Activated CD8-positive, alpha-beta memory T cell treated with anti-CD3 and anti-CD28 coated beads for 48 hours (primary cell): ENCODE measurements at regions not wholly inside any gene's neighbourhood (a gene's known extent, or its start where the extent isn't known, plus 50 kb on each side); places are given as distances from the start of the nearest gene placed in this dataset.
"Not testable (repeated sequence)": the region's sequence is repeated elsewhere in the genome, so short reads cannot be mapped to it uniquely, and the experiment has no call there.

Experiments used
- DNase-seq, 3 experiments: peaks; one replicate each; pipeline ENCODE4 v3.0.0-alpha.2; 2020; ENCODE audit warnings: low read depth in 2 of 3, low spot score in 2 of 3

DNA sequence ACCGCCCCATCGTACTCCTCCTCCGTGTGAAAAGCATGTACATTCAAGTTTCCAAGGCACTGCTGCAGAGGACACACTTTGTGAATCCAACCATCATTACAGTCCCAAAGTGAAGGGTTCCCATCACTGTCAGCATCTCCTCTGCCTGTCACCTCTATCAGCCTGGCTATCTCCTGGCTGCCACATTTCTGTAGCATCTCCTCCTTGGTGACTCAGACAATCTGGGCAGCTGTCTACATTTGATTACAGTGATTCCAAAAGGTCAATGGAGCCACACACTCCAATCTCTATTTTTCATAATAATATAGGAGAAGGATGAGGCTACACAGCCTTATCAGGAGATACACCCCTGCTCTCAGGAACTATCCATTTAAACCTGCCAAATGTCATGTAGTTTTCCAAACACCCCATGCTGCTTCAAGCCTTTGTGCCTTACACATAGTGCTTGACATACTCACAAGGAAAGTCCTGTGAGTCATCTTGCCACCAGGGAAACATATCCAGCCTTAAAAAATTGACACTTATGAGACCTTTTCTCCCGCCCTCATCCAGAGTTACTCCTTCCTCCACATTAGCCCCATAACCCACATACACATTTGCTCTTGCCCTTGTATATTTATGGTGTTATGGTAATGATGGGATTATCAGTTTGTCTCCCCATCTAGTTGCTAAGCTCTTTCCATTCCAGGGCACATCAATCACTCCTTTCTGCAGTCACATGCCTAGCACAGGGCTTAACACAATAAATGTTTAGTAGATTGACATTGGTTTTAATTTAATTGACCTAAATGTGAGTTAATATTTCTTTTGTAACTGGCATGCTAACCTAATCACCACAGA, 250.1 kb upstream of the CDH5 start:
- no peak for DNase-seq

DNA sequence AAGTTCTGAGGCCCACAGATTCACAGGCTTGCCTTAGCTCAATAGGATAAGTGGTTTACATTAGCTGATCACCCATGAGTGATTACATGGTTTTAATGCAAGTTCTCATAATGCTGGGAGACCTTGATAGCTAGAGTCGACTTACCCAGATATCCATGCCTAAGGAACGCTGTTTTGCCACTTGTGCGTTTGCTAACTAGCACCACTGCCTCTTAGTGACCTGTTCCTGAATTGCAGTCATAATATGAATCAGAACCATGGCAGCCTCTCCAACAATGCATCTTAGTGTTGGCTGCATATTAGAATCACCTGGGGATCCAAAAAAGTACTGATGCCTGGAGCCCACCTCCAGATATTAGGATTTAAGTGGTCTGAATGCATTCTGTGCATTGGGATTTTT, 251.1 kb upstream of the CDH5 start:
- DNase-seq: no peak

DNA sequence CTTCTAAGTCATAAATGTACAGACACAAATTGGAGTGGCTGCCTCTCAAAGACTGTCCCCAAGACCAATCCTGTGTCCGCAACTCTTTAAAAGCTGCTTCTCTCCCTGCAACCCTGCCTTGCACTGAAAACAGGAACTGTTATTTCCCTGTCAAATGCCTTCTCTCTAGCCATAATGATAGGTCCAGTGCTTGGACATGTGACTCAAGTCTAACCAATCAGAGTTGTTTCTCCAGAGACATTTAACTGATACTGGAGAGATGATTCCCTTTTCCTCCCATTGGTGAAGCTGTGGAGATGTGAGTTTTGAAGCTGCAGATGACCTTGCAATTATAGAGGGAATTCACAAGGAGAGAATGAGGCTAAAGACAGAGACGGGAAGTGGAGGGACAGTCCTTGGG, 253.3 kb upstream of the CDH5 start:
- DNase-seq: no peak

DNA sequence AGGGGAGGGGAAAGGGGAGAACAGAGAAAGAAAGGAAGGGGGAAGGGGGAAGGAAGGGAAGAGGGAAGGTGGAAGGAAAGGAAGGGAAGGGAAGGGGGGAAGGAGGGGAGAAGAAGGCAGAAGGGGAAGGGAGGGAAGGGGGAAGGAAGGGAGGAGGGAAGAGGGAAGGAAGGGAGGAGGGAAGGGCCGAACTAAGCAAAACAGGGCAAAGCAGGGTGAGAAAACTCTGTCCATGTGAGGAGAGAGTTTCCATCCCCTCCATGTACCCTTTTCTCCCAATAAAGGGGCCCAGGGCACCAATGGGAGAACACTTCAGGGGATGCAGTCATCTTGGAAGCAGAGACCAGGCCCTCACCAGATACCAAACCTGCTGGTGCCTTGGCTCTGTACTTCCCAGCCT, 256.8 kb upstream of the CDH5 start:
- DNase-seq: no peak

DNA sequence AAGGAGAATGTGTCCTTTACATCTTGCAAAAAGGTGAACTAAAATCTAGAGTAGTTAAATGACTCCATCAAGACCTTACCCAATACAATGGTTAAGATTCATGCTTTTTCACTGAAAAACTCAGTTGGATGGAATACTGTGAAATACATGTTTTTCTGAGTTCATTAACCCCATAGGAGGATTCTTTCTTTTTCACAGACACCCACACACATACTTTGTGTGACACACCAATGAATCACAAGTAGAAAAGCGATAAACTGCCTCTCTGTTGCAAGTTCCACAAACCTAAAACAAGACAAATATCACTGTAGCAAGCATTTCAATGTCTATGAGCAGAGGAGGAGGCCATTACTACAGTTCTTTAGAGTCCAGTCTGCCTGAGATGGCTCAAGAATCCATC, 258.8 kb upstream of the CDH5 start:
- no peak for DNase-seq

DNA sequence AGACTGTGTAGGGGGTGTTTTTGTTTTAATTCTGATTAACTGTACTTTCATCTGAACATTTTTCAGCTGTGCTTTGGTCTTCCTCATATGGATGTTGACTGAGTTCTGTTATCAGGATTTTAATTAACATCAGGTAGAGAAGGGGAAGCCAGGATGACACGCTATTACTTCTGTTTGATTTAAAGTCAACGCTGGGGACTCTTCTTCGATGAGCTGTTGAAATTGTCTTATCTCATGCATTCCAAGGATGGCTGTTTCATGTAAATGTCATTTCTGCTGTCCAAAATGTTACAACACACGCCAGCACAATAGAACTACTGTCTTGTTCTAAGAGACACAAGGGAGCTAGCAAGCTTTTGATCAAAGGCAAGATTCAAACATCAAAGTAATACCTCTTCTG, 263.3 kb upstream of the CDH5 start:
- no peak for DNase-seq

DNA sequence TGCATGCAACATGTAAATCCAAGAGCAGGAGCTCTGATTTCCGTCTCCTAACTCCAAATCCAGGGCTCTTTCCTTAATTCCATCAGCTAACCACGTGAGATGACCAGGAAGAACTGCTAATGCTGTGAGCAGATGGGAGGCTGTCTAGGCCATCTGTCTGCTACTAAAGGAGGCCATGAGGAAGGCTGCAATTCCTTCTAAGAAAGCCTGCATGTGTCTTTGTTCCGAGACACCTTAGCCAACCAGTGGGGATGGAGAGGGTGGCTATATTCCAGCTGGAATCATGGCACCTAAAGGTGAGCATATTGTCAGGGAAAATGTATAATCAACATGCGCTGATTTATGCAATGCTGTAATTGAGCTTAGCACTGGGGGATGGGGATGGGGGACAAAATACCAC, 267.2 kb upstream of the CDH5 start:
- no peak for DNase-seq

DNA sequence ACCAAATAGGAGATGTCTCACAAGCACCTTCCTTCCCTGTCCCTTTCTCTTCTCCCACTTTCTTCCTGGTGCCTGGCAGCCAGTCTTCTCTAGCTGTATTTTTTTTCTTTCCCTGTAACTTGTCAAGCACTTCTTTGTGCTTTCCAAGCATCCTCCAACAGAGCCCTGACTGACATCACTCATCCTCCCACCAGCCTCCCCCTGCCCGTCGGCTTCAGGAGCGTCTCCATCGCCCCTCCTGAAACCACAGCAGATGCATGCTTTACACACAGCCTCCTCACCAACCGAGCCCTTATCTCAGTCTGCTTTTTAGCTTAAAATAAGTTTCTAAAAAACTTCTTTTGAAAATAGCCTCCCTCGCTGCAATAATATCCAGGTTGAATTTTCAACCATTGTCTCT, 268.7 kb upstream of the CDH5 start:
- no peak for DNase-seq

DNA sequence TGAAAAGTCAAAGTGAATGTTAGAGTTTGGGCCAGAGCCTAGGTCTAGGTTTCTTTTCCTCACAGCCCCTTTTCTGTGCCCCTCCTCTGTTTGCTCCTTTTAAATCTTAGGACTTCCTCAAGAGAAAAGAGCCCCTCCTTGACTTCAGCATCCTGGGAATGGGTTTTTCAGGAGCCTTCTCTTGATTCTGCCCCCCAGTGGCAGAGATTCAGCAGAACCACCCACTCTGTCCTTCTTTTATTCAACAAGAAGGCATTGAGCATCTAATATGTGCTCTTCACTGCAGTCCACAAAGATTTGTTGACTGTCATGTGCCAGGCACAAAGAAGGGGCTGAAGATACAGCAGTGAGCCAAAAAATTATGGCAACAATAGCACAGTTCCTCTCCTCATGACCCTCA, 270.8 kb upstream of the CDH5 start:
- DNase-seq: no peak

DNA sequence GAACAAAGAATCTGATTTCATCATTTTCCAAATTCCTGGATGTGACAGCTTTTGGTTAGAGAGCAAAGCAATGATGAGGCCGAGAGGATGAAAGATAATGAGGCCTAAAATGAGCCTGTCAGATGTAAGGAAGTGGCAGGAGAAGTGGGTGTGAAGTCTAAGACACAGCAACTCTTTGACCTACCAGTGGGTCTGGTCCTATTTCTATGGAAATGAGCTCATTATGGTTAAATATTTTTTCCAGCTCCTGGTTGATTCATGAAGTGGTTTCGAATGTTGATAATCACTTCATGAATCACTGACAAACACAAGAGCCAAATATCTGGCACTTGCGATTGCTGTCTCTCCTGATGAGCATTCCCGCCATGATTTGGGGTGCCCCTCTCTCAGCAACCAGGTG, 273.3 kb upstream of the CDH5 start:
- DNase-seq: no peak

DNA sequence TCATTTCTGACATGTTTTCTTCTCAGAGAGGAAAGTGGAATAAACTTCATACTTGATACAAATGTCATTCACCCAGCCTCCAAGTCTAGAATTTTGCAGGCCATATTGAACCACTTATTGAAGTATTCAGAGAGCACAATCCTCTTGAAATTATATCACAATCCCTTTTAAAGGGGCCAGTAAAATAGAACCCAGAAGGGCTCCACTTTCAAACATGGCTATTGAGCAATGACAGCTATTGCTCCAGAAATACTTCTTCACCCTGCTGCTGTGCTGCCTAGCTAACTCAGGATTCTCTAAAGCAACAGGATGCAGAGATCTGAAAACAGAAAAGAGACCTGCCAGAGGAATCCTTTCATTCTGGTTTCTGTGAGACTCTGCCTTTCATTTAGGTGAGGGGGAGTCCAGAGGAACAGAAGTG, 275.0 kb upstream of the CDH5 start:
- DNase-seq: no peak

DNA sequence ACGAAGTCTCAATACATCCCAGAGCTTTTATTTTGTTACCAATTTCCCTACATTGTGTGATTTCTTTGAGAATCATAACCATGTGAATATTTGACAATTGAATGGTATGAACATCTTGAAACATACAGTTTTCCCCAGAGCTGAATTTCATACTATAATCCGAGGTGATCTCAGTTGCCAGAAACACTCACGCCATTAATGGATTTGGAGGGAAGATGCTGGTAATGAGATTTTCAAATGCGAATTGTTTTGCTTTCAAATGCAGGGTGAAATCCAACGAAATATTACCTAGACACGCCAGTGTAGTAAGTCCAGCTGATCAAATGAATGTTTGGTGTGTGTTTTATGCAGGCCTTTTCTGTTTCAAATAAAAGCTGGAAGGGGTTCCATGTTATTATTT, 277.8 kb upstream of the CDH5 start:
- no peak for DNase-seq

DNA sequence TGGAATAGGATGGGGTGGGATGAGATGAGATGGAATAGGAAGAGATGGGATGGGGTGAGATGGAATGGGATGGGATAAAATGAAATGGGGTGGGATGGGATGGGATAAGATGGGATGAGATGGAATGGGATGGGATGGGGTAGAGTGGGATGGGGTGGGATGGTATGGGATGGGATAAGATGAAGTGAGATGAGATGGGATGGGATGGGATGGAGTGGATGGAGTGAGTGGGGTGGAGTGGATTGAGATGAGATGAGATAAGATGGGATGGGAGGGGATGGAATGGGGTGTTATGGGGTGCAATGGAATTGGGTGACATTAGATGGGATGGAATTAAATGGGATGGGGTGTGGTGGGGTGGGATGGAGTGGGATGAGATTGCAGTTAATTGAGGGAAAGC, 279.2 kb upstream of the CDH5 start:
- no peak for DNase-seq

DNA sequence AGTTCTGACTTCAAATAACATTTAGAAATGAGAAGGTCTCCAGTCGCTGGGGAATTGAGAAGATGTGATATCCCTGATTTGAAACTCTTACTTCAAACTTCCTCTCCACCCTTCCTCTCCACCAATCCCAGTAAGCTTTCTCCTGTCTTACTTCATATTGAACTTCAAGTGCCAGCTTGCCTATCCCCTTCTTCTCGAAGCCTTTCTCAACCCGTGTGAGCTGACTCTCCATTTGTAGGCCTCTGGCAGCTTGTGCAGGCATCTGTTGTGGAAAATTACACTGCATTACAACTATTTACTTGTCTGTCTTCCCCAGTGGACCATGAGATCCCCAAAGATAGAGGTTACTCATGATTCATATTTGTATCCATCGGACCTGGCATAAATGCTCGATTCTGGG, 280.8 kb upstream of the CDH5 start:
- no peak for DNase-seq

DNA sequence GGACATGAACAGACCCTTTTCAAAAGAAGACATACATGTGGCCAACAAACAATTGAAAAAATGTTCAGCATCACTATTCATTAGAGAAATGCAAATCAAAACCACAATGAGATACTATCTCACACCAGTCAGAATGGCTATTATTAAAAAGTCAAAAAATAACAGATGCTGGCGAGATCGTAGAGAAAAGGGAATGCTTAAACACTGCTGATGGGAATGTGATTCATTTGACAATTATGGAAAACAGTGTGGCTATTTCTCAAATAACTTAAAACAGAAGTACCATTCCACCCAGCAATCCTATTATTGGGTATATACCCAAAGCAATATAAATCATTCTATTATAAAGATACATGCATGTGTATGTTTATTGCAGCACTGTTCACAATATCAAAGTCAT, 281.8 kb upstream of the CDH5 start:
- not testable (repeated sequence) for DNase-seq

DNA sequence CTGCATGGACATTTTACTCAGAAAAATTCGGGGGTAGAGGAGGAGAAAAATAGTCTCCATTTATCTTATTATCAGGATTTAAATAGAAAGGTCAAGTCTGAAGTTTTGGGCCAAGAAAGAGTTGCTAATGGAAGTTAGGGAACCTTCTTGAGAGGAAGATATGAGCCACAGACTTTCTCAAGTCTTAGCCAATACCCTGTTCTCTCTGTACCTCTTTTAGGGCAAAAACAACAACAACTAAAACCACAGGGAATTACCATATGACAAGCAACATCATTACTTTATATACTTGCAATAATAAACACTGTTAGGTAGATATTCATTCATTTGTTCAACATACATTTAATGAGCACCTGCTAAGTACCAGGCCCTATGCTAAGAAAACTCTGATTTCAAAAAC, 282.2 kb upstream of the CDH5 start:
- DNase-seq: no peak

DNA sequence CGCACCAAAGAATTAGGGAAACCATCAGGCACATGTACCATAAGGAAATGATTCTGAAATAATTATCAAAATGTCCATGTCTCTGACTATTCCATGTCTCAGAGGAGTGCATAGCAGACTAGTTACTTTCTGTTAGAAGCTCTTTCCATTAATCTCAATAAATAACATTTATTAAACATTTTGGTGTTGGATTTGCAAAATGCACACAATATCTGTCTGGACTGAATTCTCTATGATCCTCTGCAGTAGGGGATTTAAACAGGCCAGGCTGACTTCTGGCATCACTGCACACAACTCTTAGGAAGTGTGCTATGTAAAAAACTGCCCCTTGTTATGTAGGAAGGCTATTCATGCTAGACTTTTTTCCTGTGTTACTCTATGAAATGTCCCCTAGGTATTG, 283.3 kb upstream of the CDH5 start:
- DNase-seq: no peak

DNA sequence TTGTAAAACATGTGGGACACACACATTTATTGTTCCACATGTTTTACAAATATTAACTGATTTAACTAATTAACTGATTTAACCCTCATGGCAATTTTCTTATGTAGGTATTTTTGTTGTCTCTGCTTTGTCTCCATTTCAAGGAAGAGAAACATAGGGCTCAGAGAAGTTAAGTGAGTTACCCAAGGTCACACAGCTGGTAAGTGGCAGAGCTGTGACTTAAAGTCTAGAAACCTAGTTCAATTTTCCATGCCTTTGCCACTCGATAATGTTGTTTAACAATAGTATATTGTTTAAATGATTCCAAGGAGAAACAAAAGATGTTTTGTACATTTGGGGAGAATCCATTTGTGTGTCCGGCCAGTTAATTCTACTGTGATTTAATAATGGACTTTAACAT, 284.1 kb upstream of the CDH5 start:
- DNase-seq: no peak

DNA sequence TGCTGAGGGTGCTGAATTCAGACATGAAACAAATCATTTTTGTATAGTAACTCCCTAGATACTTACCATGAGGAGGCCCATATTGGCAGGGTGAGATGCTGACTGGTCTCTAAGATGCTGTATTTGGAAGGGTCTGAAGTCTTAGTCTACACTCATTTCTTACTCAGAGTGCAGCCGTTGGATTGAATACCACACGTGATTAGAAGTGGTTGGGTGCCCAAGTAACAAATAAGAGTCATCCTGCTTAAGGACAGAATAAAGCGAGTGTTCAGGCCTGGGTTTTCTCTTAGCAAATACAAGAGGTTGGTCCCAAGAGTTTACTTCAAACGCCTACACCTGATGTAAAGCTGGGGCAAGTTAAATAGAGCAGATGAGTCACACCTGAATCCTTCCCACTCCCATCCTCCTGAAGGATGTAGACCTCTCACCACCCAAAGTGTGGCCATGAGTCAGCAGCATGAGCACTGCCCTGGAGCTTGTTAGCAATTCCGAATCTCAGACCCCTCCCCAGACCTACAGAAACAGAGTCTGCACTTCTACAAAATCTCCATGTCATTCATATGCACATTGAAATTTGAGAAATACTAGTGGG, 284.6 kb upstream of the CDH5 start:
- DNase-seq: no peak

DNA sequence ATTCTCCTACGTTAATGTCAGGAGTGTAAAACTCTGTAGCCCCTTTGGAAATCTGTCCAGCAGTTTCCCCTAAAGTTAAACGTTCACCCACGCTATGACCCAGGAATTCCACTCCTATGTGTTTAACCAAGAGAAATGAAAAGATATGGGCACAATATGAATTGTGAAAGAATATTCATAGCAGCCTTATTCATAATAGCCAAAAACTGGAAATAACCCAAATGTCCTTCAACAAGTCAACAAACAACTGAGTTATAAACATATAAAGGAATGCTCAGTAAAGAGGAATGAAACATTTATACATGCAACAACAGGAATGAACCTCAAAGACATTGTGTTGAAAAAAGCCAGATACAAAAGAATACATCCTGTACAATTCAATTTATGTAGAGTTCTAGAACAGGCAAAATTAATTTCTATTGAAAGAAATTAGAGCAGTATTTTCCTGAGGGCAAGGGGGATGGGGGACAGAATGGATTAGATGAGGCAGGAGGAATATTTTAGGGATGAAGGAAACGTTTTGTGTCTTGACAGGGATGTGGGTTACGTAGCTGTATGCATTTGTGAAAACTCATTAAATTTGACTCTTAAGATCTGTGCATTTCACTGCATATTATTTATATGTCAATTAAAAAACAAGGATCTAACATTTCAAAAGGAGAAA, 286.7 kb upstream of the CDH5 start:
- no peak for DNase-seq

DNA sequence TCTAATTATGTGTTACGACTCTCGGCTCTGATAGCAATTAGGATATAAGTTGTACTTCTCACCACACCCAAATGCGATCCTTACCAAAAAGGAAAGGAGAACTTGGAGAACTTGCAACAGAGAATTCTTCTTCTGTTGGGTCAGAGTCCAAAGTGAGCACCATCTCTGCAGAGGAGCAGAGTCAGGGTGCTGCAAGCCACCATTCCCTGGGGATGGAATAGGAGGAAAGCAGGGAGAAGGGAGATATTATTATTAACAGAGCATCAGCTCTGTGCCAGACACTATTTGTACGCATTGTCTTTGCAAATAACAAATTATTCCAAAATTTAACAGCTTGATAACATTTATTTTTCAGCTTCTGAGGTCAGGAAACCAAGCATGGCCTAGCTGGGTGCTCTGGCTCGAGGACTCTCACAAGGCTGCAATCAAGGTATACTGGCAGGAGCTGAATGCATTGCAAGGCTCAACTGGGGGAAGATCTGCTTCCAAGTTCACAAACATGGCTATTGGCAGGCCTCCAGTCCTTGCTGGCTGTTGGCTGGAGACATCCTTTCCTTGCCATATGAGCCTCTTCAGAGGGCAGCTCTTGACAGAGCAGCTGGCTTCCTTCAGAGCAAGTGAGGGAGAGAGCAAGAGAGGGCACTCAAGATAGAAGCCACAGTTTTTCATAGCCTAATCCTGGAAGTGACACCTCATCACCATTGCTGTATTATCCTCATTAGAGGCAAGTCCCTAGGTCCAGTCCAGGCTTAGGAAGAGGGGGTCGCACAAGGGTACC, 296.2 kb upstream of the CDH5 start:
- DNase-seq: no peak

DNA sequence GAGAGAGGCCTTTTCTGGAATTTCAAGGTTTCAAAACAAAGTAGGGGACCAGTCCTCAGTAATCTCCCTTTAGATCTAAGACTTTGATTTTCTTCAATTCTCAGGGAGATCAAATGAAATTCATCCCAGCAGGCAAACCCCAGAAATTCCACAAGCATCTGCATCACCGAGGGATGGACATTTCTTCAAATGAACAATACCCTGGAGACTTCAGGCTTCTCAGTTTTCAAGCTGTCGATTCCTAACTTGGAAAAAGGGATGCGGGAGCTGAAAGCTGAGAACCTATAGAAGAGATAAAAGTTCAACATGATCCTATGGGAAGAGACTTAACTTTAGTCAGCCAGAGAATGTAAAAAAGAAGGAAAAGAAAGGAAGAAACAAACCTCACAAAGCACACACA, 296.9 kb upstream of the CDH5 start:
- DNase-seq: no peak
